ENCODE measurements at regions not wholly inside any gene's neighbourhood (a gene's known extent, or its start where the extent isn't known, plus 50 kb on each side); places are given as distances from the start of the nearest gene placed in this dataset.

GRCh38 chr12:46884362-46884761 lies 58.6 kb upstream of the SLC38A4 start:
- Histone ChIP-seq H3K4me3 (no peak overlapping the region), H3K4me1 (ENCODE audit: low read depth) (no peaks in the 10 kb centered on the region), H3K36me3 (ENCODE audit: low read depth) (no peaks in the 10 kb centered on the region), H3K9me3 (no peaks in the 10 kb centered on the region)
- DNase-seq (no peak), ATAC-seq (no peak)
- intact Hi-C loops (cut with DNase I, micrococcal nuclease): no loop called here
- TF ChIP-seq CTCF (IDR thresholded peaks at IDR 0.05): no peak

GRCh38 chr12:46886541-46887041 lies 60.8 kb upstream of the SLC38A4 start:
- Histone ChIP-seq H3K4me1 (ENCODE audit: low read depth) (no peaks in the 10 kb centered on the region), H3K36me3 (ENCODE audit: low read depth) (no peaks in the 10 kb centered on the region), H3K4me3 (no peak overlapping the region), H3K9me3 (no peaks in the 10 kb centered on the region)
- ATAC-seq (no peak), DNase-seq (no peak)
- intact Hi-C loops (cut with DNase I, micrococcal nuclease): no loop called here
- no peak for TF ChIP-seq CTCF (IDR thresholded peaks at IDR 0.05)

GRCh38 chr12:46887870-46888269 lies 62.1 kb upstream of the SLC38A4 start:
- H3K9me3 ChIP-seq: no peaks in the 10 kb centered on the region
- intact Hi-C loops (cut with DNase I, micrococcal nuclease): no loop called here
- H3K4me3 ChIP-seq: no peak overlapping the region
- no peak for TF ChIP-seq CTCF (IDR thresholded peaks at IDR 0.05)
- ATAC-seq (no peak), DNase-seq (no peak)
- no peaks in the 10 kb centered on the region for H3K36me3 ChIP-seq (ENCODE audit: low read depth)
- no peaks in the 10 kb centered on the region for H3K4me1 ChIP-seq (ENCODE audit: low read depth)

- no peak for TF ChIP-seq CTCF (IDR thresholded peaks at IDR 0.05)
- no peaks in the 10 kb centered on the region for H3K9me3 ChIP-seq
- H3K36me3 ChIP-seq (ENCODE audit: low read depth): no peaks in the 10 kb centered on the region
- H3K4me1 ChIP-seq (ENCODE audit: low read depth): no peaks in the 10 kb centered on the region
- no peak for DNase-seq
- H3K4me3 ChIP-seq: no peak overlapping the region
- intact Hi-C loops (cut with DNase I, micrococcal nuclease): no loop called here
- no peak for ATAC-seq
Observed at GRCh38 chr12:46888568-46888967, 62.8 kb upstream of the SLC38A4 start.

GRCh38 chr12:46891306-46891705 lies 65.5 kb upstream of the SLC38A4 start:
- no peak overlapping the region for H3K4me3 ChIP-seq
- no peak for TF ChIP-seq CTCF (IDR thresholded peaks at IDR 0.05)
- intact Hi-C loops (cut with DNase I, micrococcal nuclease): no loop called here
- no peaks in the 10 kb centered on the region for H3K36me3 ChIP-seq (ENCODE audit: low read depth)
- H3K9me3 ChIP-seq: no peaks in the 10 kb centered on the region
- DNase-seq (no peak), ATAC-seq (no peak)
- H3K4me1 ChIP-seq (ENCODE audit: low read depth): no peaks in the 10 kb centered on the region

Measured in mucosa of descending colon (tissue), 3 donors.